HuH-7.5 (cell line): ENCODE measurements at regions not wholly inside any gene's neighbourhood (a gene's known extent, or its start where the extent isn't known, plus 50 kb on each side); places are given as distances from the start of the nearest gene placed in this dataset.

Experiments
- DNase-seq: peaks from one replicate; pipeline ENCODE4 v3.0.0; 2011; ENCODE audit warnings: low spot score

GRCh38 chr6:43917878-43918382, 147.9 kb downstream of the VEGFA start:
- DNase-seq, result no peak

- peak; percentile 37 for DNase-seq
Measured at GRCh38 chr6:43916924-43917877, 147.2 kb downstream of the VEGFA start.

GRCh38 chr6:43915986-43916923, 146.2 kb downstream of the VEGFA start:
- DNase-seq, result no peak

GRCh38 chr6:43915208-43915869, 145.3 kb downstream of the VEGFA start:
- no peak for DNase-seq

- no peak for DNase-seq
Measured at GRCh38 chr6:43914272-43915147, 144.5 kb downstream of the VEGFA start.

- no peak for DNase-seq
Measured at GRCh38 chr6:43913375-43914271, 143.6 kb downstream of the VEGFA start.

GRCh38 chr6:43912598-43913371, 142.8 kb downstream of the VEGFA start:
- DNase-seq, result no peak

GRCh38 chr6:43912116-43912577, 142.1 kb downstream of the VEGFA start:
- DNase-seq, result no peak

- DNase-seq, result no peak
Measured at GRCh38 chr6:43911354-43912115, 141.5 kb downstream of the VEGFA start.

- DNase-seq, result no peak
Measured at GRCh38 chr6:43910638-43911353, 140.8 kb downstream of the VEGFA start.

GRCh38 chr6:43910149-43910637, 140.2 kb downstream of the VEGFA start:
- DNase-seq, result no peak

GRCh38 chr6:43909474-43910148, 139.6 kb downstream of the VEGFA start:
- DNase-seq, result no peak

- DNase-seq, result no peak
Measured at GRCh38 chr6:43907789-43908472, 137.9 kb downstream of the VEGFA start.

- DNase-seq, result no peak
Measured at GRCh38 chr6:43907312-43907711, 137.3 kb downstream of the VEGFA start.

- DNase-seq, result no peak
Measured at GRCh38 chr6:43904311-43905123, 134.5 kb downstream of the VEGFA start.
